ENCODE measurements at regions not wholly inside any gene's neighbourhood (a gene's known extent, or its start where the extent isn't known, plus 50 kb on each side); places are given as distances from the start of the nearest gene placed in this dataset.

DNA sequence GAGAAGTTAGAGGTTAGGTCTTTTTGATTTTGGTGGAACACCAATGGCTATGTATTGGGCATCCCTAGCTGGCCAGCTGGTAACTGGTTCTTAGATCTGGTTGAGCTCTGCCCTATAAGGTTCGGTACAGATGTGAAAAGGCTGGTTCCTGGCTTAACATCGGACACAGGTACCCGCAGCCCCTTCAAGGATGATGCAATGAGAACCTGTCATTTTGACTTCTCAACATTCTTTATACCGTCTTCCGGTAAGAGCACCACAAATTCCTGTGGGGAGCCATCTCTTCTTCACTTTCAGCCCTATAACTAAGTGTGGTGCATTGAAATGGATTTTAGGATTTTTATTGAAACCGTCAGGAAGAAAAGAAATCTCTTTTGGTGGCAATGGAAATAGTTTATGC lies 222.8 kb downstream of the ADAMTS9 start:
- DNase-seq, result no peak

DNA sequence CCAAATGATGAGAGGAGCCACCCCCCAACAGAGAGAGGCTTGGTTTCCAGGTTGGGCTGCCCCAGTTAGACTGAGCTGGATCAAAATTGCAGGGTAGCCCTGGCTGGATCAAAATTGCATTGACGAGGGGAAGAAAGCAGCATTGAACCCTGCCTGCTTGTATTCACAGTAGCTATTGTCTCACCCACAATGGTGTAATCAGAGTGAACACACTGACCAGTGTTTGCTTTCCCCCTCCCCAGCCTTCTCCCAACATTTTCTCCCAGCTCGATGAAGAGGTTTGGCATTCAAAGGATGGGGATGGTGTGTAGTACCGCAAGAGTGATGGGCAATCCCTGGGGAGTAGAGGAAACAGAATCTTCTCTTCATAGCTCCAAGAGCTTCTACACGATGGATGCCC lies 223.8 kb downstream of the ADAMTS9 start:
- DNase-seq, result no peak

DNA sequence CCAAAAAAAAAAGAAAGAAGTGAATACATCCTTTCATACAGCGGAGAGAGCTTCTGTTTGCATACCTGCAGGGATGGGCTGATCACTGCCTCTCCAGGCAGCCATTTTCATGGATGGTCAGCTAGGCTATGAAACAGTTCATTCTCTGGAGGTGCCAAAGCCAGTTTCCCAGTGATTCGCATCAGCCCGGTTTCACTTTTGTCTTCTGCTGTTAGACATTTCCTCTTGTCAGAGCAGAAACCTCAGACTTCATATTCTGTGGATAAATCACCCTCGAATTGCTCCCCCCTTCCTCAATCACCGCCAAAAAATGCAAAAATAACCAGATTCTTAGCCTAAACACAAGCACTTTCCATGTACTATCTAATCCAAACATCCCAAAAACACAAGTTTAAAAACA lies 225.6 kb downstream of the ADAMTS9 start:
- DNase-seq, result no peak

DNA sequence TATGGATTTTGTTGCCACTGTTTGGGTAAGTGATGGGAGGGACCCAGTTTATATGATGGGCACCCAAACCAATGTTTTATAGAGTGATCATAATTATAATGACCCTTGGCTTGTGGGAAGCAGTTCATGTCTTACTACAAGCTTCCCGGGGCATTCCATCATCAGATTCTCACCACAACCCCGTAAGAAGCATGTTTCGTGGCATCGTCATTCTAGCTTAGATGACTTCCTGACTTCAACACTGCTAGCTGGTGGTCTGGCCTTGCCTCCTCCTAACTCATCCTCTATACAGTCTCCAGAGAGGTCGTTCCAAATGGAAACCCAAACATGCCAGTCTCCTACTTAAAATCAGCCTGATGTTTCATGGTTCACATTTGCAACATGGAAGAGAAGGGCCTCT lies 226.9 kb downstream of the ADAMTS9 start:
- DNase-seq, result no peak

DNA sequence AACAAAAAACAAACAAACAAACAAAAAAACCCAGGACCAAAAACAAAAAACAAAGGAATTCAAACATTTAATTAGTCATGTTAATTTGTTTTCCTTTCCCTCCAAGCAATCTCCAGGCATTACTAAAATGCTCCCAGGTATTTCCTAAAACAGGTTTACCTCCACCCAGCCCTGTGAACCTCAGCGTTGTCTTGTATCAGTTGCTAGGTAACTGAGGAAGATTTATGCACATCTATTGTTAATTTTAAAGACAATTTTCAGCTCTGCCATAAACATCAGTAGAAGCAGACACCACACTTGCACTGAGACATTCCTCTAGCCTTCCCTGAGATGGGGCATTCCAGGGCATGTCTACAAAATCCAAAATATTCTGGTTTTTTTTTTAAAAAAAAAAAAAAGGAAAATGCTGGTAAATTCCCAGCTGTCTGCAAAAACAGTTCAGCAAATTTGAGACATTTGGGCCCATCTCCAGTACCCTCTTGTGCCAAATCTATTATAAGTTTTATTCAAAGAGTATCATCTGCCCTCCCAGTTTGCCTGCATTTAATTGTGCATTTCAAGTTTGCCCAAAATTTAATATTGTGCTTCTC lies 227.6 kb downstream of the ADAMTS9 start:
- no peak for DNase-seq

DNA sequence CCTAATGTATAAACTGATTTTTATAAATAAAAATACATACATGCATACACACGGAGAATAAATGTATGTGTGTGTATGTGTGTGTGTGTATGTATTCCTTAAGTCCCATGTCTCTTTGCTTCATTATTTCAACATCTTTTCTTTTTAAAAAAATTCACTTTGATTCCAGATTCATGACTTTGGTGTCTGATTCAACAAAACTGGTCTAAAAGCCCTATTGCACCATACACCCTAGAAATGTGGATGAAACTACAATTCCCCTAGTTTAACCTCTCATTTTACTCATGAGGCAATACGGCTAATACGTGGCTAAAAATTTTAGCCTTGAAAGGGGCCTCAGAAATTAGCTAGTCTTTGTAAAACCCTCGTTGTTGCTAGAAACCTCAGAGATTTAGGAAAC lies 228.1 kb downstream of the ADAMTS9 start:
- DNase-seq, result no peak

DNA sequence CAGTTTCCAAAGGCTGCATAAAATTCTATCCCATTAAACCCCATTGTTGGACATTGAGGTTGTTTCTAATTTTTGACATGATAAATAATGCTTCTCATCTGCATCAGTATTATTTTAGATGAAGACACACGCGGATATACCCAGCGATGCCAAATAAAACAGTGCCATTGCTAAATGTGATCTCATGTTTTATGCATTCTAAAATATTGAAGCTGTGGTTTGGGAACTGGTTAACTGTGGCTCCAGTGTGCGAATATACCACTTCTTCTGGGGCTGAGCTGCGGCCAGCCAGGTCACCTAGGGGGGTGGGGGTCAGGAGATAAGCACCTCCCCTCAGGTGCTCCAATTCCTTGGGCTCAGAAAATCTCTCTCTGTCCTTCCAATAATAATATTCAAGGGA lies 230.0 kb downstream of the ADAMTS9 start:
- DNase-seq, result no peak

DNA sequence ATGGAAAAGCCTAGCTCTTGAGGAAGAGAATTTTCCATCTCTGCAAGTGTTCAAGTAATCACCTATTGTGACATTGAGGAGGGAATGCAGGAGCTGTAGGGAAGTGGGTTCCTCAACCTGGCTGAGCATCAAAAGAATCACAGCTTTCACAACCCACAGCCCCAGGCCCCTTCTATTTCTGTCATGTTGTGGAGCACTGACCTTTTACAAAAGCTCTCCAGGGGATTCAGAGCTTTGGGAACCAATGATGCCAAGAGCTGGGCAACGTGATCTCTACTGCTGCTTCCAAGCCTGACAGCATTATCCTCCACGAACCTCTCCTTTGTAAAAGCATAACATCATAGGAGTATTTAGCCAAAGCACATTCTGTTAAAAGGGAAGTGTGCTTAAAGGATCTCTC lies 231.1 kb downstream of the ADAMTS9 start:
- DNase-seq, result no peak

DNA sequence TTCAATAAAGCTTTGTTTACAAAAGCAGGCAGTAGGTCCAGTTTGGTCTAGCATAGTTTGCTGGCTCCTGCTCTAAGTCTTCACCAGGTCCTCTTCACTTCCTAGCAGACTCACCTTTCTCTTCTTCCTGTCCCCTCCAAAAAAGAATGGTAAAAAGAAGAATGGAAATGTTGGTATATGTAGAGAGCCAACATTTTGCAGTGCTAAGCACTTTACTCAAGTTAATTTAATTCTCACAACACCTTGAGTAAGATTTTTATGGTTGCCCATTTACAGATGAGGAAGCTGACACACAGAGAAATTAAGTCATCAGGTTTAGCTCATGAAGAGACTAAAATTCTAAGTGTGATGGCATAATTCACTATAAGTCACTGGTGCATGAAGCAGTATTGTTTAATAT lies 230.1 kb upstream of the PRICKLE2 start:
- DNase-seq, result no peak

DNA sequence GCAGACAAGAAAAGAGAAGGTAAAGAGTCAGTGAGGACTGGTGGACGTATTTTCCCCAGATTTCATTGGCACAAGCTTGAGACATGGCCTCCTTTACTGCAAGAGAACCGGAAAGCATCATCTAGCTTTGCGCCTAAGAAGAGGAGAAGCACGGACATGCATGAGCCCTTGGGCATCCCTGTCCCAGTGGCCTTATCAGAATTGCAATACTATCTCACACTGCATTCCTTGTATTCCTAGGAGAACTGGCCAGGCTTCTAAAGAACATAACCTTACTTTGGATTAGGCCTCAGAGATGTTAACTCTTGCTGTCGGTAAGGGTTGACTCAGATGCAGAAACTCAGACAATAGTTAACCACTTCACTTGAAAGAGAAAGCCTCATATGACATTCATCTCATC lies 229.5 kb upstream of the PRICKLE2 start:
- DNase-seq, result no peak

DNA sequence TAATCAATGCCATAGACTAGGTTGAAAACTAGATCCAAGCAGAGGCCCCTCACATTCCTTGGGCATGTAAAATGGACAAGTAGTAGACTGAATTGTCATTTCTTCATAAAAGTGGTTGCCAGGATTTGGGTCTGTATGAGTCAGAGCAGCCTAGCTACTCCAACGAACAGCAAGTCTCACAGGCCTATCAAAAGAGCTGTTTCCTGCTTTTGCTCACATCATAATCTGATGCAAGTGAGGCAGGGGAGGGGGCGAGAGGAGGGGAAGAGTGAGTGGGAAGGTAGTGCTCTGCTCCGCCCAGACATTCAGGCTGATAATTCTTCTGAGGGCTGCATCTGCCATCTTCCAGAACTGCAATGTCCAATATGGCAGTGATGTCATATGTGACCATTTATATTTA lies 228.9 kb upstream of the PRICKLE2 start:
- DNase-seq, result no peak

DNA sequence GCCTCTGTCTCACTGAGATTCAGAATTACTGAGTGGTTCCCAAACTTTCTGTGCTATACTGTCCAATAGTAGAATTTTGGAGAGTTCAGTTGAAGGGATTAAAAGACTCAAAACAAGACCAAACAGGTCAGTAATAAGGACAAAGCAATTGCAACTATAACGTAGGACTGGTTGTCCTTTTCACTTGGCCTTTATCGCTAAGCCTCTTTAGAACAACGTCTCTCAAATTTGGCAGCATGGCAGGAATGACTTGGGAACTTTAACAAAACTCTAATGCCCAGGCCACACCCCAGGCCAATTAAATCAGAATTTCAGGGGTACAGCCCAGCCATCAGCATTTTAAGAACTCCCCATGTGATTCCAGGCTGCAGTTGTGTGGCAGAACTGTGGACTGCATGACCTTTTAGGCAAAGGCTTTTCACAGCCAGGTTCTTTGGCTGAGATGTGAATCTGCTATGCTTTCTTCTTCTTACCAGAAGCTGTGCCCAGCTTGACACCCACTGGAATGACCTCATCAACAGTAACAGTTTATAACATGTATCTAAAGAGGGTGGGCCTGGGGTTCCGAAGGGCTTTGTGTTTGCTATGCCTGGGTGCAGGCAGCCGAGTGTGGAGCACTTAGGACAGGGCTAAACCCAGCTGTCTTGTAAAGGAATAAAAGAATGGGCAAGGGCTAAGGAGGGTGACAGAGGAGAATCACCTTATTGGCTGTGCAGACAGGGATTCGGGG lies 226.2 kb upstream of the PRICKLE2 start:
- no peak for DNase-seq

DNA sequence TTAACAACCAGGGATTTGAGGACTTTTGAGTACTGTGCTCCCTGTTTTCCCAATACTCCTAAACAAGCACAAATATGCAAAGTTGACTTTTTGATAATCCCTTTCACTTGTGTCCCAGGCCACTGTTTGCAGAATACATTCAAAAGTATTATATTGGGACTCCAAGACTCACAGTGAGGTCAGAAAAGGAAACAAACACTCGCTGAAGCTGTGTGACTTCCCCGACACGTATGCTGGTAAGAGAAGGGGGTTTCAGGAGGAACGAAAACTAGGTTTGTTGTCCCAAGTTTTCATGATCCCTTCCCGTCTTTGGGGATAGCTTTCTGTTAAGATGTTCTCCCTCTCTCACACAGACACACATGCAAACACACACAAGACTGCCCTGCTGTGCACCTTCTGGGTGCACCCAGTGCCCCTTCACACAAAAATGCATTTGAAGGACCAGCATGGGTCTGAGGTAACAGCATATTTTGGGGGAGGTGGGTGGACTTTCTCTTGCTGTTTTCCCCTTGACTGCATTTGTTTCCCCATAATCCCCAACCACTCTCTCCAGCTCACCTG lies 225.2 kb upstream of the PRICKLE2 start:
- no peak for DNase-seq

DNA sequence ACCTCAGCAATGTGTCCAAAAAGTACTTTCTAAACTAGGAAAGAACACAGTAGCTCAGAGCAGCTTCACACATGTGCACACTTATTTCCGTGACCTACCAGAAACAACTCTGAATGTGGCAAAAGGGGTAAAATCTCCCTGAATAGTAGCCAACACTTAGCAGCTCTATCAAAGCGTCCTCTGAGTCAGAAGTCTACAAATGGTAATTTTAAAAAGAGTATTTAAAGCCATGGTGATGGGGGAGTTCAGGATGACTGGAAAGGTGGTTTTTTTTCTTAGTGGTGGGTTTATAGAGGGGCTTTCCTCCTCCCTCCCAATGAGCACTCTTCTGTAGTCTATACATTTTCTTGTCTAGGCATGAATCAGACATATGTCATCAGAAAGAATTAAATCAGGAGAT lies 223.8 kb upstream of the PRICKLE2 start:
- no peak for DNase-seq

DNA sequence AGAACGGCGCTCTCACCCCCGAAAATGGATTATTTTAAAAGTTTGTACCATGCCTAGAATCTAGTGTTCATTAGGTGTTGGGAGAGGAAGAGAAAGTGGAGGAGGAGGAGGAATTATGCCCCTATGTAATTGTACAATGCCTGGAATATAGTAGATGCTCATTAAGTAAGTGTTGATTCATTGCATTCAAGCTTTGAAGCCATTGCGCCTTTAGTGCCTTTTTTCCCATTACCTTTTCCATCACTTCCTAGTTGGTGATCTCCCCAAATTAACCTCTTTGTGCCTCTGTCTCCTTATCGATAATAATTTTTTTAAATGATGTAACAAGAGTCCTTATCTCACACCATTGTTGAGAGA lies 220.7 kb upstream of the PRICKLE2 start:
- no peak for DNase-seq

DNA sequence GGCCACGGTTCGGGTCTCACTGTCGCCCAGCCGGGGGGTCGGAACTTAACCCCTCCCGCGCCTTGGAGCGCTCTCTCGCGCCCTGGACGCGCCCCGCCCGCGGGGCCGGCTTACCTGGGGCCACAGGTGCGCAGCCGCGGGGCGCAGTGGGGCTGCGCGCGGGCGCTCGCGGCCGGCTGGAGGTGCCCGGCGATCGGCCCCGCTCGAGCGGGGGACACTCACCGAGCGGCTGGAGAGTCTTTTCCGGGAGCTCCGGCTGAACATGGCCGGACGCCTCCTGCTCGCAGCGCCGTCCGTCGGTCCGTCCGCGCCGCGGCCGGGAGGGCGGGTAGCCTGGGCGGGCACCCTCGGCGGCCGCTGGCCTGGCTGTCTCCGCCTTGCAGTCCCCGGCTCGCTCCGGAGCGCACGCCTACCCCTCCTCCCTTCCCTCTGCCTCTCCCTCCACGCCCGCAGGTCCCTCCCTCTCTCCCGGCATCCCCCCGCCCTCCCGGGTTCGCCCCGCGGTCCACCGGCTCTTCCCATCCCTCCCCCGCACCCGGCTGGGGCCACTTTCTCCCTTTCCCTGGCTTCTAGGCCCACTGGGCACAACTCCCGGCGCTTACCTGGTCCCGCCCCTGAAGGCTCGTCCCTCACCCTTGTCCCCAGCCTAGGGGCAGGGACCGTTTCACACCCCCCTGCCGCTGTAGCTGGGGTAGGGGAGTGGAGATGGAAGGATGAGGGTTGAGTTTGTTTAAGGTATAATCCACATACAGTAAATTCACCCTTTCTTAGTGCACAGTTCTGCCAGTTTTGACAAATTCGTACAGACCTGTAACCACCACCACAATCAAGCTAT lies 220.1 kb upstream of the PRICKLE2 start:
- DNase-seq, result peak; percentile 26

DNA sequence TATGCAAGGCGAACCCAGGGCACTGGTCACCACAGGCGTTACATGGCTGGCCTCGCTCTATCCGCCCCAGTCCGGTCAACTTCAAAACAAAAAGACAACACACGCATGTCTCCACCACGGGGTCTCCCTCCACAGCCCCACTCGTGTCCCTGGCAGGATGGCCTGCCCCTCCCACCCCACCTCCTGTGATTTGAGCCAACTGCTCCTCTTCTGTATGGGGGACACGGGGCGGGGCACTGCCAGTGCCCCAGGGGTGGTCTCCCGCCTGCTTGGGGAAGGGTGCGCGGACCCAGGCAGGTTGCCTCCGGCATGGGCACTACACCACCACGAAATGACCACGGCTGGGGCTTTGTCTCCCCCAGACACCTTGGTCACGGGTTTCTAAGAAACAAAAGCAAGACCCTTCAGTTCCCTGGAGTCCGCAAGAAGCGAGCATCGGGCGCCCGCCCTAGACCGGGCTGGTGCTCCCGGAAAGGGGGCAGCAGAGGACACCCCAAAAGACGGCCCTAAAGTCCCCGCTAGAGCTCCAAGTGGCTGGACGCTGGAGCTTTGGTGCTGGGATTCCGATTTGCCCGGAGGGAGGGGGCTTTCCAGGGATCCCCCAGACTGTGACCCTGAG lies 219.3 kb upstream of the PRICKLE2 start:
- no peak for DNase-seq

DNA sequence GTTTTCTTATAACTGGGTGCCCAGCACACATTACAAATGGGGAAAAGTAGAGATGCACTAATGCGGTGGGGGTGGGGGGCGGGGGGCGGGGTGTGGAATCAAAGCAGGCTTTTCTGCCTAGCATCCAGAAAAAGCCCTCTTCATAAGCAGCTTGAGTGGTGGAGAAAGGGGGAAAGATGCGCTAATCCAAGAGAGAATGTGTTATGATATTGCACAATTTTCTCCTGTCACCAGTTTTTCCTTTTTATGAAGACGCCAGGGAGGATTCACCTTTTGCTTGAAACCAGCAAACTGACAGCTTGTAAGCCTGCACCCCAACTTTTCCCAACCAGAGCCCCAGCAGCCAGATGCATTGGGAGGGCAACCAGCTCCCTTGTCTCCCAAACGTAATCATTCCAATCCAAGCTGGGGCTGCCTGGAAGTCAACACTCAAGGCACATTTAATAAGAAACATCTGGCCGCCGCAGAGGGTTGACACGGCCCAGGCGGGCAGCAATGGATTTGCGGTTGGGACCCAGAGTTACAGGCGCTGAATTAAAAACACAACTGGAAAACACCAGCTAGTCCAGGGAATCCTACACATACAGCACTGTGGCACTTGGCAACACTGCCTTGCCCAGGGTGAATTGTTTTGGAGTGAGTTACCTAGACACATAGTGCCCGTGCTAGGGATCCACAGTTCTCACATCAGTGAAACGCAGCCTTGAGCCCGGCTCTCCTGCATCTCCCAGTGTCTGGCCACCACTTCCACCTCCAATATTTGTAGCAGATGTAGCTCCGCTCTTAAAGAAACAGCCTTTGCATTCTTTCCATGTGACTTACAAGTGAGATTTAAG lies 218.5 kb upstream of the PRICKLE2 start:
- no peak for DNase-seq

DNA sequence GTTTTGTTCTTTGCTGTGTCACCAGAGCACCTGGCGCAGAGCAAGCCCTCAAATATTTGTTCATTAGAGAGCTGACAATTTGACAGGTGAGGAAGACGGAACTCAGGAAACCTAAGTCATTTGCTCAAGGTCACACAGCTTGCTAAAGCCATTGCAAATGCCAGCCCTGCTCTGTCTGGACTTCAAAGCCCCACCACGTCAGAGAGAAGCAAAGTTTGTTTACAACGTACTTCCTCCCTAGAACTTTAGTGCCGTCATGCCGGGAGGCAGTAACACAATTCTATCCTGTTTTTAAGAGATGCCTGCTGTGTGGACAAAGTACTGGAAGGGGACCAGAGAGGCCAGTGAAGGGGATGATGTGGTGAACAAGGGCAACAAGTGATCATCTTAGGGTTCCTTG lies 216.6 kb upstream of the PRICKLE2 start:
- DNase-seq, result no peak

DNA sequence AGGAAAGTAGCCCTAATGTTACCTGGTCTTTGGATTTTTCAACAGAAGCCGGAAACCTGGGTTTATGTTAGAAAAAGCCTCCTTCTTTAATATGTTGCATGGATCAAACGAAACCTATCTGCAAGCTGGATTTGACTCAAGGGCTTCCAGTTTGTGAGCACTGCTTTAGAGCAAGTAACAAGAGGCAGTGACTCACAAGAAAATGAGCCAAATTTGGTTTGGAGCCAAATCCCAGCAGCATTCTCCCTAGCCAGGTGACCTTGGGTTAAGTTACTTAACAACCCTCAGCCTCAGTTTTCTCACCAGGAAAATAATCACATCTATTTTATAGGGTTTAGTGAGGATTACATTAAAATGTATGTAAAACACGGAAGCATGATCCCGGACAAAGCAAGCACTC lies 215.2 kb upstream of the PRICKLE2 start:
- DNase-seq, result no peak

DNA sequence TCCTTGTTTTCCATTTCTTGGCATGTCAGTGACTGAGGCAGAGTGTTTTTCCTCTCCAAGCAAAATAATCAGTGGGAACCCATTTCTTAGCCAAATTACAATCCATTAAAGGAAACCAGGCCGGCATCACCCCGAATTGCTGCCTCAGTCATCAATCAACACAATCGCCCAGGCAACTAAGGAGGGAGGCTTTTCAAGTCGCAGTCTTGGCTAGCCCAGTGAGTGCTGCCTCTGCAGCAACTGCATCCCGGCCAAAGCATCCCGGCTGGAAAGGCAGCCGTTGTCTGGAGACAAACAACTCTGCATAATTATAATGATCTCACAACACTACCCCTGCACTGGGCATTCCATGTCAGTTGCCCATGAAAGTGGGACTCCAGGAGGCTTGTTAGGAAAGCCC lies 213.5 kb upstream of the PRICKLE2 start:
- no peak for DNase-seq

DNA sequence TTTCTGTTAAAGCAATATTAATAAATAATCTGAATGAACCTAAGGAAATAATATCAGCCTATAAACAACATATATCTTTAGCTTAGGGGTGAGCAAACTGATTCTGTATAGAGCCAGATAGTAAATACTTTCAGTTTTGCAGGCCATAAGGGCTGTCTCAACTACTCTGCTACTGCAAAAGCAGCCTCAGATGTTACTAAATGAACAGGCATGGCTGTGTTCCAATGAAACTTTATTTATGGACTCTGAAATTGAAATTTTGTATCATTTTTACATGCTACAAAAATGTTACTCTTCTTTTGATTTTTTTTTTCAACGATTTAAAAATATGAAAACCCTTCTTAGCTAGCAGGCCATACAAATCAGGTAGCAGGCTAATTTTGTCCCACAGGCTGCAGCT lies 212.8 kb upstream of the PRICKLE2 start:
- DNase-seq, result no peak

DNA sequence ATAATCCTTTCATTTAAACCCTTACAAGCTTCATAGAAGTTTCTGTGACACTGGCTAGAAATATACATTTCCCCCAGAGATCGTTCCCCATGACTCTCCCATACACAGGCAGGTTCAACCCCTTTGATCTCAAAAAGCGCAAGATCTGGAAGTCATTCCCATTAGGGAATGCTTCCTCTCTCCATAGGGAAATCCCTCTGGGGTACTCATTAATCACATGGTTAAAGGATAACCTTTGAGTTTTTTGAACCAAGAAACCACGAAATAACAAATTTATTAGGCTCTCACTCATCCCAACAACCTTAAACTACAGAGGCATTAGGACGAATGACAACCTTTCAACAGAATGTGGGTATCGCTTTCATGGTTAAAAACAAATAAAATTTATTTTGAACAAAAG lies 211.9 kb upstream of the PRICKLE2 start:
- DNase-seq, result no peak

Measured in NCI-H1092 treated with DMSO at 0.1 percent for 48 hours (cell line).